Activated CD8-positive, alpha-beta T cell treated with anti-CD3 and anti-CD28 coated beads, Interleukin-2, amount 10 ng/mL, durations not matched to agents 7 days and 5 days (primary cell): ENCODE measurements at regions not wholly inside any gene's neighbourhood (a gene's known extent, or its start where the extent isn't known, plus 50 kb on each side); places are given as distances from the start of the nearest gene placed in this dataset.

Experiments
- ATAC-seq: fragments of 150-1000 bp; cut with Tn5 transposase; one replicate; pipeline ENCODE4 v1.10.0; 2021; ENCODE audit warnings: moderate library complexity
- CTCF ChIA-PET: fragments of 350-600 bp; sonication (Branson Sonifier 250); formaldehyde crosslinking; loops from one replicate; lab custom pipeline; 2021; ENCODE audit warnings: antibody characterized with exemption; lab: Charles Lee
- POLR2A ChIA-PET: fragments of 350-600 bp; sonication (Branson Sonifier 250); formaldehyde crosslinking; loops from one replicate; lab custom pipeline; 2021; ENCODE audit warnings: antibody characterized with exemption; lab: Charles Lee
- DNase-seq: peaks from one replicate; pipeline ENCODE4 v3.0.0-alpha.2; 2020
- H3K27ac Mint-ChIP-seq: one replicate; pipeline ENCODE4 v1.8.0; 2021; ENCODE audit warnings: mild to moderate bottlenecking, mixed read lengths
- H3K27me3 Mint-ChIP-seq: one replicate; pipeline ENCODE4 v1.8.0; 2021; ENCODE audit warnings: low read depth, mixed read lengths
- H3K36me3 Mint-ChIP-seq: one replicate; pipeline ENCODE4 v1.8.0; 2021; ENCODE audit warnings: low read depth, mixed read lengths
- H3K4me1 Mint-ChIP-seq: one replicate; pipeline ENCODE4 v1.8.0; 2021; ENCODE audit warnings: low read depth, mixed read lengths
- H3K4me3 Mint-ChIP-seq: one replicate; pipeline ENCODE4 v1.8.0; 2021; ENCODE audit warnings: mild to moderate bottlenecking, mixed read lengths
- H3K9me3 Mint-ChIP-seq: one replicate; pipeline ENCODE4 v1.8.0; 2022; ENCODE audit warnings: mixed read lengths; ENCODE audit not compliant: insufficient read depth

DNA sequence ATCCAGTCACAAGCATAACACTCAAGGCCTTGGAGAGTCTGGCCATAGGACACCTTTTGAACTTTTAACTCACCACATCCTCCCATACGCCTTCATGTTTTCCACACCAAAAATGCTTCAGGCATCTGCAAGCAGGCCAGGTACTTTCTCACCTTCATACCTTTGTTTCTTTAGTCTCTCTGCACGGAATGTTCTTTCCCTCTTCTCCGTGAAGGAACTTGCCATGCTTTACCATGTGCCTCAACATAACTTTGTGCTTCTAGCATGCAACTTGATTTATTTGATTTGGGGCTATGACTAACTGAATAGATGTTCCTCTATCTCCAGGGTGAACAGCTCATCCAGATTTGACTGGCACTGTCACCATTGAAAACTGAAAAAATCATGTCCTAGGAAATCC, 141.7 kb upstream of the ACVR2A start:
- no peaks in the 10 kb centered on the region for H3K36me3 Mint-ChIP-seq
- DNase-seq, result no peak
- no peaks in the 10 kb centered on the region for H3K9me3 Mint-ChIP-seq
- H3K27ac Mint-ChIP-seq, result no peak overlapping the region
- ChIA-PET POLR2A (no interaction called here), CTCF (no interaction called here)
- no peak for ATAC-seq
- H3K4me1 Mint-ChIP-seq, result no peaks in the 10 kb centered on the region
- H3K27me3 Mint-ChIP-seq, result peaks cover 6% of the 10 kb centered on the region
- no peak overlapping the region for H3K4me3 Mint-ChIP-seq

DNA sequence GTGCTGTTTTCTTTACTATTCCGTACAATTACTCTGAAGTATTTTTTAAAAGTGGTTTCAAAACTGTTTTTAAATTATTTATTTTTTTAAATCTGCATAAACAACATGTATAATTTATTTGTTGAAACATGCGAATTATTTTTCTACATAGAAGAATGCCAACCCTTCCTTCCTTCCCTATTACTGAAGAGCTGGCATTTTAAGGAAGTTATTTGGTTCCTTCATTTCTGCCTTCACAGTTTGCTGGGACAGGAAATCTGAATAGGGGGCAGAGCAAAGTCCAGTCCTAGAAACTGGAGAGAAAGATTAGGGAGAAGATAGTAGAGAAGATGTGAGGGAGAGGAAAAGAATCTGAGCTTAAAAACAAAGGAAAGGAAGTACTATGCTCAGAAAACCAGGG, 146.7 kb upstream of the ACVR2A start:
- no peak for DNase-seq
- ChIA-PET POLR2A (no interaction called here), CTCF (no interaction called here)
- Mint-ChIP-seq H3K27me3 (peaks cover 5% of the 10 kb centered on the region), H3K27ac (no peak overlapping the region), H3K9me3 (no peaks in the 10 kb centered on the region), H3K4me1 (no peaks in the 10 kb centered on the region), H3K4me3 (no peak overlapping the region), H3K36me3 (no peaks in the 10 kb centered on the region)
- ATAC-seq, result no peak

DNA sequence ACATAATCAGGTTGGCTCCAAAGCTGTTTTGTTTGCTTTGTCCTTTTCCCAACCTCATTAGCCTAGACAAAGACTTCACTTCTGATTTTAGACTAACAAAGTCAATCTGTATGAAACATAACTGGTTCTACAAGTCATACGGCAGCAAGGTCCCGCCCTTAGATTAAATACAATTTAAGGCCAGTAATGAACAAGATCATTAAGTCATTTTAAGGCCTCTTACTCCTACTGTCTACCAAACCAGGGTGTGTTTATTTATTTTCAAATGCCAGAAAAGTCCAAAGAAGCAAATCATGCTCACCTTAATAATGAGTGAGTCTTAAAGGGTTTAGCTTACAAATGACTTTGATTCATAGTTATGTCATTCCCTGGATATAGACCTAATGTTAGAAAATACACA, 148.4 kb upstream of the ACVR2A start:
- CTCF ChIA-PET, result no interaction called here
- no peak for DNase-seq
- Mint-ChIP-seq H3K9me3 (no peaks in the 10 kb centered on the region), H3K27me3 (no peaks in the 10 kb centered on the region), H3K4me1 (no peaks in the 10 kb centered on the region), H3K27ac (no peak overlapping the region), H3K36me3 (no peaks in the 10 kb centered on the region), H3K4me3 (no peak overlapping the region)
- no peak for ATAC-seq
- POLR2A ChIA-PET, result no interaction called here

DNA sequence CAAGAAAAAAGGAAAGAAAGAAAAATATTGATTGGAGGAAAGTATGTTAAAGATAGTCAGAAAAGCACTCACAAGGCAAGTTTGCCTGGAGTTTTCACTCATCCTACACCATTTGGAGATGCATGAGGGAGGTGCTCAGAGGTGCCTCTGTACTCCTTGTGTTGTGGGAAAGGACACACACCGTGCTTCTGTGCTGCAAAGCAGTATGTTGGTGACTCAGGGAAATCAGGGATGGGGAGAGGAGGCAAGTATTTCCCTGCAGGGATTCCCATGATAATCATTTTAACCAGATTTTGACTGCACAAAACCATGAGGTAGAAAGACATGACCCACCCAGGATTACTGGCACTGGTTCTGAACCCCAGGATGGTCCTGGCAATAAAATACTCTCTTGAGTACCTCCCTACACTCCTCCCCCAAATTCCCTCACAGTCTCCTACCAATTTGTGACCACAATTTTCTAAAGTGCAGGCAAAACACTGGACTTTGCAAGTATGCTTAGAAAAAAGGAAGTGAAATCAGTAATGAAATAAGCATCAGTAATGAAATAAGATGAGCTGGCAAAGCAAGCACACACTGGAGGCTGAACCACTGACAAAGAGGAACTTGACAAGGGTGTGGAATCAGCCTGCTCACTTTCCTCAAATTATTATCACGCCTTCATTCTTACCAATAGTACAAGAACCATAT, 155.5 kb upstream of the ACVR2A start:
- H3K27ac Mint-ChIP-seq, result no peak overlapping the region
- no peaks in the 10 kb centered on the region for H3K9me3 Mint-ChIP-seq
- ATAC-seq (no peak), DNase-seq (no peak)
- H3K4me1 Mint-ChIP-seq, result no peaks in the 10 kb centered on the region
- POLR2A ChIA-PET, result no interaction called here
- H3K27me3 Mint-ChIP-seq, result no peaks in the 10 kb centered on the region
- CTCF ChIA-PET, result no interaction called here
- H3K4me3 Mint-ChIP-seq, result no peak overlapping the region
- no peaks in the 10 kb centered on the region for H3K36me3 Mint-ChIP-seq

DNA sequence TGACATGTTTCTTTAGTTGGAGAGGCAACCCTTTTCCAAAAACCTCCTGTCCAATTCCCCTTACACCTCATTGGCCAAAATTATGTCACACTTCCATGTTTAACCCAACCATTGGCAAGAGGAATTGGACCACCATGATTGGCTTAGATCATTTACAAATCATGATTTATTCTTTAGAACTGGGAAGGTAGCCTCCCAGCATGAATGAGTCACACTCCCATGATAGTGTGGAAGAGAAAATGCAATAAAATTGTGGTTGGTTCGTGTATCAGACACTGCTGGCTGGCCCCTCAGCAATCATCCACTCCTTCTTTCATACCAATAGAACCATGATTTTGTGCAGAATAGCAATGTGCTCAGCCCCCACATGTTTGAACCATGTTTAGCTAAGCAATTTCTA, 156.6 kb upstream of the ACVR2A start:
- no peak for DNase-seq
- Mint-ChIP-seq H3K4me3 (no peak overlapping the region), H3K36me3 (no peaks in the 10 kb centered on the region), H3K27me3 (no peaks in the 10 kb centered on the region), H3K27ac (no peak overlapping the region), H3K4me1 (no peaks in the 10 kb centered on the region), H3K9me3 (no peaks in the 10 kb centered on the region)
- ATAC-seq, result no peak
- ChIA-PET CTCF (no interaction called here), POLR2A (no interaction called here)

DNA sequence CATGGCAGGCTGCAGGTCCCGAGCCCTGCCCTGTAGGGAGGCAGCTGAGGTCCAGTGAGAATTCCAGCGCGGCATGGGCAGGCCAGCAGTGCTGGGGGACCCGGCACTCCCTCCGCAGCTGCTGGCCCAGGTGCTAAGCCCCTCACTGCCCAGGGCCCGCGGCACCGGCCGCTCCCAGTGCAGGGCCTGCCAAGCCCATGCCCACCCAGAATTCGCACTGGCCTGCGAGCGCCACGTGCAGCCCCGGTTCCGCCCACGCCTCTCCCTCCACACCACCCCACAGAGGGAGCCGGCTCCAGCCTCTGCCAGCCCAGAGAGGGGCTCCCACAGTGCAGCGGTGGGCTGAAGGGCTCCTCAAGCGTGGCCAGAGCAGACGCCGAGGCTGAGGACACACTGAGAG, 158.5 kb upstream of the ACVR2A start:
- H3K27me3 Mint-ChIP-seq, result no peaks in the 10 kb centered on the region
- ATAC-seq, result no peak
- no peaks in the 10 kb centered on the region for H3K36me3 Mint-ChIP-seq
- no peaks in the 10 kb centered on the region for H3K9me3 Mint-ChIP-seq
- no peak overlapping the region for H3K4me3 Mint-ChIP-seq
- DNase-seq, result no peak
- CTCF ChIA-PET, result no interaction called here
- no peak overlapping the region for H3K27ac Mint-ChIP-seq
- H3K4me1 Mint-ChIP-seq, result no peaks in the 10 kb centered on the region
- POLR2A ChIA-PET, result no interaction called here

DNA sequence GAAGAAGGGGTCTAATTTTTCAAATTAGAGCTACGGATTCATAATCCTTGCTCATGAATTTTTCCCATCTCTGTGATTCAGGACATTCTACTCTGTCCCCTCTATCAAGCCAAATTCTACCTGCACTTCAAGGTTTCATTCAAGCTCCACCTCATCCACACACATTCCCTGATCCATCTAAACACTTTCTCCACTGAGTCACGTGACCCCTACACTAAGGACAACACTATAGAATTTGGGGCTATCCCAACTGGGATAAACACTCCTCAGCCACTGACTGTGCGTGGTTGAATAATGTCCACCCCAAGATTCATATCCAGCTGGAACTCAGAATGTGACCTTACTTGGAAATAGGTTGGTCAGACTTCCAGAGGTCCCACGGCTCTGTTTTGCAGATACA, 159.9 kb upstream of the ACVR2A start:
- no peak overlapping the region for H3K27ac Mint-ChIP-seq
- no peaks in the 10 kb centered on the region for H3K27me3 Mint-ChIP-seq
- ChIA-PET POLR2A (no interaction called here), CTCF (no interaction called here)
- H3K36me3 Mint-ChIP-seq, result no peaks in the 10 kb centered on the region
- H3K4me1 Mint-ChIP-seq, result no peaks in the 10 kb centered on the region
- H3K4me3 Mint-ChIP-seq, result no peak overlapping the region
- ATAC-seq, result no peak
- DNase-seq, result no peak
- H3K9me3 Mint-ChIP-seq, result no peaks in the 10 kb centered on the region

DNA sequence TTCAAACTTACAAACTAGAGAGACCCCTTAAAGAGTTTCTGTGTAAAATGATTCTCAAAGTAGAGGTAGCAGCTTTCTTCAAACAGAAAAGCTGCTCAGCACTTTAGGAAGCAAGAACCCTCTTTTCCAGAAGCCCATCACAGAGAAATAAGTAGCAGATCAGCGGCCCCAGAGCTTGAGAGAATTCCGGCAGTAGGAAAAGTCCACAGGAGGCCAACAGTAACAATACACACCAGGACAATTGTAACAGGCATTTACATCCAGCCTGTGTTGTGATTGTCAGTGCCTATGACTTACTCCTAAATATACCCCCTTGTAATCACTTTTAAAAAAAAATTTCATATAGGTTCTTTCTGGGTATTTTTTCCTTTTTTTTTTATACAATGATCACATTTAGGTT, 161.4 kb upstream of the ACVR2A start:
- Mint-ChIP-seq H3K4me1 (no peaks in the 10 kb centered on the region), H3K36me3 (no peaks in the 10 kb centered on the region), H3K27ac (no peak overlapping the region), H3K27me3 (no peaks in the 10 kb centered on the region), H3K9me3 (no peaks in the 10 kb centered on the region), H3K4me3 (no peak overlapping the region)
- ATAC-seq (no peak), DNase-seq (no peak)
- ChIA-PET CTCF (no interaction called here), POLR2A (no interaction called here)

DNA sequence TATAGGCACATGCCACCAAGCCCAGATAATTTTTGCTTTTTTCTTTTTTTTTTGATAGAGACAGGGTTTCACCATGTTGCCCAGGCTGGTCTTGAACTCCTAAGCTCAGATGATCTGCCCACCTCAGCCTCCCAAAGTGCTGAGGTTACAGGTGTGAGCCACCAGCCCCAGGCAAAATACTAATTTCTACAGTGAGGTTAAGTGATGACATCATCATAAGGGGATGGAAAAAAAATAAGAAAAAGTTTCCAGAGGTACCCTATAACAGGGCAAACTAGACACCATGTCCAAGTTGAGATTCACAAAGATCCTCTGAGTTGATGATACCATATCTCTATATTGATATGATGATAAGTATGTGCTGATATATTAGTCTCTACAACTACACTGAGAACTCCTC, 163.7 kb upstream of the ACVR2A start:
- no peaks in the 10 kb centered on the region for H3K36me3 Mint-ChIP-seq
- no peaks in the 10 kb centered on the region for H3K27me3 Mint-ChIP-seq
- H3K27ac Mint-ChIP-seq, result no peak overlapping the region
- CTCF ChIA-PET, result no interaction called here
- POLR2A ChIA-PET, result no interaction called here
- no peak for DNase-seq
- no peaks in the 10 kb centered on the region for H3K9me3 Mint-ChIP-seq
- H3K4me3 Mint-ChIP-seq, result no peak overlapping the region
- H3K4me1 Mint-ChIP-seq, result no peaks in the 10 kb centered on the region
- no peak for ATAC-seq

DNA sequence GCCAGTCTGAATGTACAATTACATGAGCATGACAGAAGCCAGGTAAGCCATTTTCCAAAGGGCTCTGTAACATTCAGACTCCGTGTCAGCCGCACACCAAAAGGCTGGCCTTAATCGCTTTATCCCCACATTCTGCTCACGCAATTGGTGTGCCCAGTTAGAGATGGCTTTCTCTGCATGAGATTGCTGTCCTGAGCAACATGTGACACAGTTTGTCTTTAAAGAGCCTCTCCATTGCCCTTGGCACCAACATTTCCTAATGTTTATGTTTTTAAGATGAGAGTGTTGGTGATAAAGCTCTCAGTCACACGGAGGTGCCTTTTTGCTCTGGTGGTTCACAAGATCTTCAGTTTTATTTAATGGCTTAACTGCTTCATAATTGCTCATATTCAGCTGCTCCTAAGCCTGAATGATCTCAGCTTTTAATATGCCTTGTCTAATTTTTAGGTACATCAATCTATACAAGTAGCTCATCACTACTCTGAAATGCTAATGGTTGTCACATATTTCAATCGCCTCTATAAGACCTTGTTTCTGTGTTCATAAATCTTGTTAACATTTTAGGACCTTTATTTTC, 164.8 kb upstream of the ACVR2A start:
- Mint-ChIP-seq H3K27ac (no peak overlapping the region), H3K9me3 (peaks cover 3% of the 10 kb centered on the region), H3K36me3 (no peaks in the 10 kb centered on the region), H3K4me1 (no peaks in the 10 kb centered on the region), H3K4me3 (no peak overlapping the region), H3K27me3 (peaks cover 2% of the 10 kb centered on the region)
- no peak for ATAC-seq
- DNase-seq, result no peak
- CTCF ChIA-PET, result no interaction called here
- POLR2A ChIA-PET, result interaction anchor here (0.6 kb wide), 1 partner anchor 117 kb away, joined by 3 read pairs; no protein-coding TSS in a partner anchor

DNA sequence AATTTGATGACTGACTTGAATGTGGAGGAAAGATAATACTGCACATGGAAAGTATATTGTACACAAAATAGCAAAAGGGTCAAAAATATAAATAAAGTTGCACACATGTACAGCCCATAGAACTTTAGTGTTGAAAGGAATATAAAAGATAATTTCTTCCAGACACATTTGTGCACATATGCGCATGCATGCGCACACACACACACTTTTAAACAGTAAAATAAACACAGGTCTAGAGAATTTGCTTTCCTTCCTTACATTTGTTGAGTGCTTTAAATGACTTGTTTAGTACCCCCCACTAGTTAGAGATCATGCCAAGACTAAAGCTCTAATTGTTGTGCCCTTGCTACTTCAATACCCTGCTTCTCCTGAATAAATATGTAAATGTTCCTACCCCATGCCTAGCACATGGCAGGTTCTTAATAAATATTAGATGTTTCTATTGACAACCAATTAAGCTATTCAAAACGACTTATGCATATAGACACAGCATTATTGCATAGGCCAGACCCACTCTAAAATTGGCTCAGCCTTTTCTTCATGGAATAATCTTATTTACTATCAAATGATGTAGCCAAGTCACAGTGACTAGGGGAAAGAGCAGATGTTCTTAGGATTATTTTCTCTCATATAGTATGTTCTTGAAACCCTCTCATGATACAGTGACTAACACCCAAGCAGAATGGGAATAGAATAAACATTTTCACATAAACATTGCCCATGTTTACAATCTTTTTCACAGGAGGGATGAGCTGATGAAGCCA, 165.5 kb upstream of the ACVR2A start:
- H3K4me1 Mint-ChIP-seq, result no peaks in the 10 kb centered on the region
- ChIA-PET CTCF (no interaction called here), POLR2A (no interaction called here)
- ATAC-seq (no peak), DNase-seq (no peak)
- H3K27ac Mint-ChIP-seq, result no peak overlapping the region
- H3K9me3 Mint-ChIP-seq, result peaks cover 4% of the 10 kb centered on the region
- H3K27me3 Mint-ChIP-seq, result peaks cover 2% of the 10 kb centered on the region
- H3K36me3 Mint-ChIP-seq, result no peaks in the 10 kb centered on the region
- no peak overlapping the region for H3K4me3 Mint-ChIP-seq

DNA sequence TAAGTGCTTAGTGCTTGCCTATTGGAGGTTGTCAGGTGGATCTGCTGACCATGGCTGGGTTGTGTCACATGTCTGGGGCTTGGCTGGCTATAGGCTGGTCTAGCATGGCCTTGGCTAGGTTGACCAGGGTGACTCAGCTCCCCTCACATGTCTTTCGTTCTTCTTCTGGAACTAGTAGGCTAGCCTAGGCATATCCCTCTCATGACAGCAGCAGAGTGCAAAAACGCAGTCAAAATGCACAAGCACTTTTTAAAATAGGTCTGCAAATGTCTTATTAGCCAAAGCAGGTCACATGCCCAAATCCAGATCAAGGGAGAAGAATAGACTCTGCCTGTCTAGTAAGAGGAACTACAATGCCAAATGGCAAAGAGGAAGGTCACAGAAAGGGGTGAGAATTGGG, 179.7 kb upstream of the ACVR2A start:
- no peaks in the 10 kb centered on the region for H3K9me3 Mint-ChIP-seq
- ChIA-PET CTCF (interaction anchor here (1.4 kb wide), 1 partner anchor 247 kb away, joined by 3 read pairs; no protein-coding TSS in a partner anchor), POLR2A (no interaction called here)
- ATAC-seq (no peak), DNase-seq (no peak)
- no peak overlapping the region for H3K4me3 Mint-ChIP-seq
- H3K36me3 Mint-ChIP-seq, result no peaks in the 10 kb centered on the region
- peaks cover 3% of the 10 kb centered on the region for H3K27me3 Mint-ChIP-seq
- peaks cover 15% of the 10 kb centered on the region for H3K4me1 Mint-ChIP-seq
- no peak overlapping the region for H3K27ac Mint-ChIP-seq
